ENCODE measurements at regions not wholly inside any gene's neighbourhood (a gene's known extent, or its start where the extent isn't known, plus 50 kb on each side); places are given as distances from the start of the nearest gene placed in this dataset.
"Not testable (repeated sequence)": the region's sequence is repeated elsewhere in the genome, so short reads cannot be mapped to it uniquely, and the experiment has no call there.

- DNase-seq (ENCODE audit: low read depth), result no peak
Observed at GRCh38 chr4:71081192-71081591, 87.7 kb downstream of the DCK start.

DNA sequence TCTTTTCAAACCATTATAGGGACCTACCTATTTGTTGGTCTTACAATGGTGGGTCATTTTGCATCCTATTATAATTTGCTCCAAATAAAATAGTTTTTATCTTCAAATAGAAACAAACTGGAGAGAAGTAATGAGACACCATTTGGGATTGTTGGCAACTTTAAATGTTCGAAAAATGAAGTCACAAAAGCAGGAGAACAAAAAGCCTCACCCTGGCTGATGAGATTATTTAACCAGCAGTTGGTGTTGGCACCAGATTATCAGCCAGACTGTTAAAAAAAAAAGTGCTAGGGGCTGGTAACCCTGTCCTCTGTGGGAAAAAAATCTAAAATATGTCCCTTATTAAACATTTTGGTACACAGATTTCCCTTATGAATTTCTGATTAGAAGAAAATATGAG is 100.3 kb downstream of the DCK start:
- DNase-seq (ENCODE audit: low read depth), result no peak

DNA sequence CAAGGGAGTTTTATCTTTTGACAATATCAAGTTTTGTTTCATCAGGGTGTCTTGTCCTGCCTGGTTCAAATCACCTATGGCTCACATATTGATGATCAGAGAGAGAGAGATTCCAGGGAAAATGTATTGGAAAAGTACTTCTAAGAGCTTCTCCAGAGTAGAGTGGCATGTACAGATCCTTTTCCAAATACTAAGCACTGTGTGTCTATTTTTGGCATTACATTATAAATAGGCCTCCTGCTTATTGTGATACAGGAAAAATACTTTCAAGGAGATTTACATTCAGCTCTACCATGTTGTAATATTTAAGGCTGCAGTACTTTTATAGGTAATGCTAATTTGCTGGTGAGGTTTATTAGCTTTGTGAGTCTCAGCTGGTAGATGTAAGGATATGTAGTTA is 100.8 kb downstream of the DCK start:
- no peak for DNase-seq (ENCODE audit: low read depth)

DNA sequence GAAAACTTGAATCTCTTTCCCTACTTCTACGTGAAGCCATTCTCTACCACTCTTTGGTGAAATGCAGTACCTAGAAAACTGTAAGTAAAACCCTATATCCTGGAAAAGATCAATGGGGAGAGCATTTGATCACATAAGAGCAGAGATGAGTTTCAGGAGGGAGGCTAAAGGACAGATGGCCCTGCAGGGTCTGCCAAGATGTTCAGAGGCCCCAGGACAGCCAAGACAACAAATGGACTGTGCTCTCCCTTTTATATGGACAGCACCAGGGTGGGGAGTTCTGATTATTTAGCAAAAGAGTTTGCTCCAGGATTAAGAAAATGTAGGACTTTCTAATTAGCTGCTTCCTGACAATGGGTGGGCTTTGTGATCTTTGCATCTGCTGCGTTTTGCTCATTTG is 101.7 kb downstream of the DCK start:
- no peak for DNase-seq (ENCODE audit: low read depth)

DNA sequence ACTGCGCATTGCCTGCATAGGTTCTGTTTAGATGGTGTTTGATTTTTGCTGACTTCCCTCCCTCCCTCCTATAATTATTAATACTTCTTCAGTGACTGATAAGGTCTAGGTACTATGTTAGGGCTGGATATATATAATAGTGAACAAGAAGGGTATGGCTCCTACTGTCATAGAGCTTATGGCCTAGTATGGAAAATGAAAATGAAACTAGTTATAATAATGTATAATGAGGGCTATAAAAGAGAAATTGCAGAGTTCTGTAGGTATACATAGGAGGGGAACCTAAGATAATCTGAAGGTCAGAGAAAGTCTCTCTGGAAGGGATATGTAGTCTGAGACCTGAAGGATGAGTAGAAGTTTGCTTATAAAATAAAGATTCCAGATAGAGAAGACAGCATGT is 102.1 kb downstream of the DCK start:
- DNase-seq (ENCODE audit: low read depth), result no peak

- DNase-seq (ENCODE audit: low read depth), result no peak
Observed at GRCh38 chr4:71107726-71108125, 114.3 kb downstream of the DCK start.

DNA sequence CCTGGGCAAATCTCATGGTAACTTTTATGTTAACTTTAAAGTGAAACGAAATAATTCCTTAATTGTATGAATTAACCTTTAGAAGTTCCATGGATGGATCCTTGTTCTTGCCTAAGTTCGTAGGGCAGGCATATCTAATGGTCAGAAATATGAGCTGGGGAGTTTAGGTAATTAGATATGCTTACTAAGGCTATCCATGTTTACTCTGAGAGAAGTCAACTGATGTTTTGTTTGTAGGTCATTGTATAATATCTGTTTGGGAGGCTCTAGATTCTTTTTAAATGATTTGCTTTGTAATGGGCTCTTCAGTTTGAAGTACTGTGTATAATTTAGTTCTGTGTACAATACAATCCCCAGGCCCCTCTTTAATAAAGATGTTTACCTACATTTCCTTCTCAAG is 117.0 kb downstream of the DCK start:
- no peak for DNase-seq (ENCODE audit: low read depth)

DNA sequence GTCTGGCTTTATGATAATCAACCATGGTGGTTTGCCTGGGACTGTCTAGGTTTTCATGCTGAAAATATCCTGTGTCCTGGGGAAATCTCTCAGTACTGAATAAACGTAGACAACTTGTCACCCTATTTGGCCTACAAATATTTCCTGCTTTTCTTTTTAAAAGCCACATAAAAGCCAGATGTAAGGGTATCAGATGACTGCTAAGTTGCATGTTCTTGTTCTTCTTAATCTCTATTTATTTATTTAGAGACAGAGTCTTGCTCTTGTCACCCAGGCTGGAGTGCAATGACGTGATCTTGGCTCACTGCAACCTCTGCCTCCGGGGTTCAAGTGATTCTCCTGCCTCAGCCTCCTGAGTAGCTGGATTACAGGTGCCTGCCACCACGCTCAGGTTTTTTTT is 117.7 kb downstream of the DCK start:
- DNase-seq (ENCODE audit: low read depth), result not testable (repeated sequence)

- DNase-seq (ENCODE audit: low read depth), result no peak
Observed at GRCh38 chr4:71113294-71113693, 119.8 kb downstream of the DCK start.

- DNase-seq (ENCODE audit: low read depth), result no peak
Observed at GRCh38 chr4:71120831-71121524, 127.5 kb downstream of the DCK start.

GRCh38 chr4:71123951-71124350 is 130.5 kb downstream of the DCK start:
- no peak for DNase-seq (ENCODE audit: low read depth)

GRCh38 chr4:71125137-71125536 is 131.7 kb downstream of the DCK start:
- no peak for DNase-seq (ENCODE audit: low read depth)

DNA sequence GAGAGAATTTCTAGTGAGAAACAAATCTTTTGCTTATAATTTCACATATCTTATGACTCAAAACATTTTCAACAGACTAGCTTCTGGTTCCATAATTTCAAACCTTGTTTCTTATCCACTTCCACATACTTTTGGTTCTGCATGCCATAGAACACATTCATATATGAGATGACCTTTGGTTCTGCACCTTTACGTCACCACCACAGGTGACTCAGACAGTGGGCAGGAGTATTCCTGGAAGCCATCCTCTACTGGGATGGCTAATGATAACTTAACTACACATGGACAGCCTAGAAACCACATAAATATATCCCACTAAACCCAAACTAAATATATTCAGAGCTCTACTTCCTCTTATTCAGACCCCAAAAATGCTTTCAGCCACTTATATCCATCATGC is 133.3 kb downstream of the DCK start:
- DNase-seq (ENCODE audit: low read depth), result no peak

DNA sequence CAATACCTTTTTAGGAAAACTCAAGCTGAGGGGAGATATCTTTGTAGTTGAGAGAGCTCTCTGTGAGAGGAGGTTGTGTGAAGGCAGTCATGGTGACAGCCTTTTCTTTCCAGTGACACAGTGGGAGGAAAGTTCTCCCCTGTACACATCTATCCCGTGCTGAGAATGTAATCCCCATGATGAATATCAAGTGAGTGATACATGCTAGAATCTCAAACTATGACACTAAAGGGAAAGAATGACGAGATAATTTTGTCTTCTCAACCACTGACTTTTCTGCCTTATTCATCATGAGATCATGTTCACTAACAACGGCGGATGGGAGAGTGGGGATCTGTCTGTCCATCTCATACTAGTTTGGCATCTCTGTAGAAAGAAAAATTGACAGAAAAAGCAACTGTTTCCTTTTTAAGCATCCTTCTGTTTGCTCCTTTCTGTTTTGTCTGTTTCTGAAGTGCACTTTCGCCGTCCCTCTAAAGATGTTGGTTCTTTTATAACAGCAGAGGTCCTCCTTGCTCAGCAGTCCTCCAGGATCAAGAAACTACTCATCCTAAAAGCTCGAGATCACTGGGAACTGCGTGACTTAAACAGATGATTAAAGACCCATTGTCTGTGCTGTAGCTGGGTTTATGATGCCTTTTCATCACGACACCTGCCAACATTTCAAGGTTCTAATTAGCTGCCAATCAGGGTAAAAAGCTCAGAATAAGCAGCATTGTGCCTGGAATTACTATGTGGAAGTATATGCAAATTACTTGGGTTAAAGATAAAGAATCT is 137.6 kb downstream of the DCK start:
- DNase-seq (ENCODE audit: low read depth), result no peak

GRCh38 chr4:71132486-71132885 is 139.0 kb downstream of the DCK start:
- DNase-seq (ENCODE audit: low read depth), result no peak

DNA sequence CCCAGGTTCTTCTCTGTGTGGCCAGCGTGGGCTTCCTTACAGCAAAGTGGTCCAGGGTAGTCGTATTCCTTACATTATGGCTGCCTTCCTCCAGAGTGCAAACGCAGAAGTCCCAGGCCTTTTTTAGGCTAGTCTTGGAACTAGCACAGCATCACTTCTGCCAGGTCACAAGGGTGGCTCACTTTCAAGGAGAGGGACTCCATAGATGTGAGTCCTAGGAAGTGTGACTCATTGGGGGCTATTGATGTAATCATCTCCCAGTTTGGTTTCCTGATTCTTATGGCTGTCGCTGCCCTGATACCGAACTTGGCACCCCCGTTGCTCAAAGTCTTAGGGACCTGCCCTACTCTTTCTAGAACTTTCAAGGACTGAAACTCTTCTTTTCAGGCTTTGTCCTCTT is 140.0 kb downstream of the DCK start:
- DNase-seq (ENCODE audit: low read depth), result no peak

GRCh38 chr4:71136071-71136470 is 142.6 kb downstream of the DCK start:
- no peak for DNase-seq (ENCODE audit: low read depth)

- no peak for DNase-seq (ENCODE audit: low read depth)
Observed at GRCh38 chr4:71138007-71138615, 144.7 kb downstream of the DCK start.

DNA sequence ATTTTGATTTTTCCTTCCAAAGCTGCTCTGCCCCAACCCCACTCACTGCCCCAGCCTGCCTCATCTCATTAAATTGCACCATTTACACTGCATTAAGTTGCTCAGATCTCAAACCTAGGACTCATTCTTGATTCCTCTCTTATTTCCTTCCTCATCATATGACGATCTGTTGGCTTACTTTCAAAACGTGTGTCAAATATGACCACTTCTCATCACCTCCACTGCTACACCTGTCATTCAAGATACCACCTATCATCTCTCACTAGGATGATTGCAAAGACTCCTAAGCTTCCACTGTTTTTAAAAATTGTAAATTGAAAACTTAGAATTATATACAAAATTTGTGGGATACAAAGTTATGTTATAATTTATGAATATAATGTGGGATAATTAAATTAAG is 147.1 kb downstream of the DCK start:
- no peak for DNase-seq (ENCODE audit: low read depth)

- DNase-seq (ENCODE audit: low read depth), result no peak
Observed at GRCh38 chr4:71141125-71141524, 147.7 kb downstream of the DCK start.

- no peak for DNase-seq (ENCODE audit: low read depth)
Observed at GRCh38 chr4:71147261-71147660, 153.8 kb downstream of the DCK start.

GRCh38 chr4:71148545-71148944 is 155.1 kb downstream of the DCK start:
- DNase-seq (ENCODE audit: low read depth), result no peak

GRCh38 chr4:71151054-71151453 is 157.6 kb downstream of the DCK start:
- no peak for DNase-seq (ENCODE audit: low read depth)
